Testis (tissue), 2 donors: ENCODE measurements at regions not wholly inside any gene's neighbourhood (a gene's known extent, or its start where the extent isn't known, plus 50 kb on each side); places are given as distances from the start of the nearest gene placed in this dataset.

ENCODE experiments used
- DNase-seq: peaks from one replicate; pipeline ENCODE4 v3.0.0-alpha.2; 2019
- H3K27ac ChIP-seq, 2 donors: fragments of 200-600 bp; sonication (generic); one replicate each; pipeline ENCODE4 v1.5.1; 2019
- H3K27me3 ChIP-seq: fragments of 200-600 bp; sonication (generic); one replicate; pipeline ENCODE4 v1.5.1; 2019
- H3K36me3 ChIP-seq: fragments of 200-600 bp; sonication (generic); one replicate; pipeline ENCODE4 v1.5.1; 2017; ENCODE audit warnings: low read depth; ENCODE audit errors: missing control alignments
- H3K4me1 ChIP-seq: fragments of 200-600 bp; sonication (generic); one replicate; pipeline ENCODE4 v1.5.1; 2019
- H3K4me3 ChIP-seq, 2 donors: fragments of 200-600 bp; sonication (generic); one replicate each; pipeline ENCODE4 v1.5.1; 2017 to 2019
- H3K9me3 ChIP-seq: fragments of 200-600 bp; sonication (generic); one replicate; pipeline ENCODE4 v1.5.1; 2017
- CTCF ChIP-seq, 3 experiments: fragments of 450-650 bp in 2 of 3; fragments of 200-600 bp in 1 of 3; sonication (generic) in 1 of 3; IDR thresholded peaks; one replicate each; pipeline ENCODE4 v1.5.1; 2016 to 2019; ENCODE audit warnings: antibody characterized with exemption in 3 of 3, mild to moderate bottlenecking in 2 of 3, moderate library complexity in 1 of 3
- POLR2A ChIP-seq: fragments of 450-650 bp; IDR thresholded peaks from one replicate; pipeline ENCODE4 v1.6.1; 2017; ENCODE audit warnings: antibody characterized with exemption, mild to moderate bottlenecking, moderate library complexity
- WGBS, 2 donors: methylation state at CpG; one replicate each; pipeline ENCODE4 v1.1.5; 2018; 5-methylcytosine and 5-hydroxymethylcytosine counted together
- intact Hi-C: fragments of 100-400 bp; cut with DNase I; formaldehyde crosslinking; loops from one replicate; pipeline ENCODE4 v1.15.1; 2023; ENCODE audit warnings: low total_unique reads

DNA sequence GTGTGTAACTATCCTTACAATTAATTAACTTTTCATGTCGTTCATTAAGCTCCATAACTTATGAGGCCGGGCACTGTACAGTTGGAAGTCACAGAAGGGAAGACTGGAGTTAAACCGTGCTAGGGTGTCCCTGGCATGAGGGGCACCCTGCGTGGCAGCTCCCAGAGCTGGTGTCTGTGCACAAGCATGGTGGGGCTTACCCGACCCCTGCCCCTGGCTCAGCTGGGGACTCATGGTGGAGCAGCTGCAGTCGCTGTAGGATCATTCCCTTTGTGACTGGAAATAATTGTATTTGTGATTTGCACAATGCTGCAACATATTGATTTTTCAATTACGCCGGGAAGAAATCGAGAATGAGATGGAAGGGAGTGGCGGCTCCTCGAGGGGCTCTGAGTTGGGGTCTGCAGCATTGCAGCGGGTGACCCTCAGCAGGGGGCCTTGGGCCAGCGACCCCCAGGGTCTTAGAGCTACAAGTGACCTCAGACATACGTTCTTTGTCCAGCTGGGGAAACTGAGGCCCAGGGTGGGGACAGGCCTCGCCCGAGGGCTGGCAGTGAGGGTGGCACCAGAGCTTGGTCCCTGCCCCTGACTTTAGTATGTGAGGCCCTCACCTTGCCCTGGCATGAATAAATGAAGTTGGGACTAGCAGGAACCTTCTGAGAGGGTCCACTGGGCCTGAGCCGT lies 125.4 kb downstream of the KIF26A start:
- intact Hi-C loops, result no loop called here
- Histone ChIP-seq H3K9me3 (no peaks in the 10 kb centered on the region), H3K4me3 (no peak overlapping the region), H3K36me3 (no peaks in the 10 kb centered on the region), H3K27ac (no peak overlapping the region), H3K4me1 (no peaks in the 10 kb centered on the region), H3K27me3 (no peaks in the 10 kb centered on the region)
- 88 to 90% methylated on average over 12 to 17 of the region's 17 CpGs for WGBS, 2 donors
- TF ChIP-seq POLR2A (no peak), CTCF (IDR thresholded peaks at IDR 0.05) (no peak)
- DNase-seq, result no peak

DNA sequence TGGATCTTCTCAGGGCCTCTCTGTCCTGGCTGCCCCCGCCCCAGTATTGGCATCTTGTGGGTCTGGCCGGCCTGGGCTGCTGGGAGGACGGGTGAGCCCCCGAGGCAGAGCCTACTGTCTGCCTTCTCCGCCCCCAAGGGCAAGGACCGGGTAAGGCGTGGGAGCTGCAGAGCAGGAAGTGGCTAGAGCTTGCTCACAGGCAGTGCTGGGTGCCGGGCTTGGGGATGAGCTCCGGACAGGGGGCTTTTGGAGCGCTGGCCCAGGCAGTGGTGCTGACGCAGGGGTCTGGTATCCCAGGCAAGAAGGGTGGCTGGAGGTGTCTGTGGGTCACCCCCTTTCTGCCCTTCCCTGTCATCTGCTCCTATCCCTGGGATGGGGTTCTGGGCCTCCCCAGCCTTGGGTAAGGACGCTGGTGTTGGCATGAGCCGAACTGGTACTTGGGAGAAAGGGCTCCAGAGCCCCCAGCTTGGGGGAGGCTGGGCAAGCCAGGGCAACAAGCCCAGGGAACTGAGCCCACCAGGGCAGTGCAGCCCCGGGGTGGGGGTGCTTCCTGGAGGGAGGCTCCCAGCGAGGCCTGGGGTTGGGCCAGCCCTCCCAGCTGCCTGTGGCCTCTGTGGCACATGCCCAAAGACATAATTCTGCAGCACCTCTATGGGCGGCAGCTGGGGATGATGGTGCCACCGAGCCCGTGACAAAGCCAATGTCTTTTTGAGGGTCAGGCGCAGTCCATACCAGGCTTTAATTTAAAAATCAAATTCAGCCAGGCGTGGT lies 126.3 kb downstream of the KIF26A start:
- intact Hi-C loops, result no loop called here
- peak; percentile 10 for DNase-seq
- H3K4me1 ChIP-seq, result no peaks in the 10 kb centered on the region
- no peaks in the 10 kb centered on the region for H3K27me3 ChIP-seq
- no peaks in the 10 kb centered on the region for H3K36me3 ChIP-seq
- H3K27ac ChIP-seq, result no peak overlapping the region
- TF ChIP-seq POLR2A (no peak), CTCF (IDR thresholded peaks at IDR 0.05) (no peak)
- H3K4me3 ChIP-seq, result no peak overlapping the region
- WGBS, 2 donors, result 87 to 96% methylated on average over 8 to 20 of the region's 20 CpGs
- no peaks in the 10 kb centered on the region for H3K9me3 ChIP-seq

- no peak overlapping the region for H3K4me3 ChIP-seq
- TF ChIP-seq POLR2A, result no peak
- TF ChIP-seq CTCF (IDR thresholded peaks at IDR 0.05), result no peak
- H3K9me3 ChIP-seq, result no peaks in the 10 kb centered on the region
- no peaks in the 10 kb centered on the region for H3K27me3 ChIP-seq
- H3K4me1 ChIP-seq, result no peaks in the 10 kb centered on the region
- no peaks in the 10 kb centered on the region for H3K36me3 ChIP-seq
- 85 to 89% methylated on average over 21 of the region's 21 CpGs for WGBS, 2 donors
- peak; percentile 9 for DNase-seq
- H3K27ac ChIP-seq, result no peak overlapping the region
- intact Hi-C loops, result no loop called here
Observed at GRCh38 chr14:104265918-104266630, 127.7 kb downstream of the KIF26A start.

- DNase-seq, result no peak
- TF ChIP-seq CTCF (IDR thresholded peaks at IDR 0.05) (no peak), POLR2A (no peak)
- 76 to 78% methylated on average over 17 to 29 of the region's 29 CpGs for WGBS, 2 donors
Observed at GRCh38 chr14:104266631-104267575, 128.5 kb downstream of the KIF26A start.

More at GRCh38 chr14:104266631-104267575, 128.5 kb downstream of the KIF26A start:
- no peak overlapping the region for H3K4me3 ChIP-seq
- H3K4me1 ChIP-seq, result no peaks in the 10 kb centered on the region
- no peaks in the 10 kb centered on the region for H3K36me3 ChIP-seq
- no peaks in the 10 kb centered on the region for H3K9me3 ChIP-seq
- no peaks in the 10 kb centered on the region for H3K27me3 ChIP-seq
- intact Hi-C loops, result no loop called here
- no peak overlapping the region for H3K27ac ChIP-seq
